ENCODE measurements at regions not wholly inside any gene's neighbourhood (a gene's known extent, or its start where the extent isn't known, plus 50 kb on each side); places are given as distances from the start of the nearest gene placed in this dataset.
"Not testable (repeated sequence)": the region's sequence is repeated elsewhere in the genome, so short reads cannot be mapped to it uniquely, and the experiment has no call there.

- H3K4me3 Mint-ChIP-seq = no peak overlapping the region
- H3K4me1 Mint-ChIP-seq = no peaks in the 10 kb centered on the region
- no peaks in the 10 kb centered on the region for H3K27me3 Mint-ChIP-seq (ENCODE audit: low read depth)
- peaks cover 5% of the 10 kb centered on the region for H3K9me3 Mint-ChIP-seq
- DNase-seq (ENCODE audit: low spot score in 2 of 2, unreplicated experiment in 2 of 2) = no peak
- TF ChIP-seq, protein P1, sequence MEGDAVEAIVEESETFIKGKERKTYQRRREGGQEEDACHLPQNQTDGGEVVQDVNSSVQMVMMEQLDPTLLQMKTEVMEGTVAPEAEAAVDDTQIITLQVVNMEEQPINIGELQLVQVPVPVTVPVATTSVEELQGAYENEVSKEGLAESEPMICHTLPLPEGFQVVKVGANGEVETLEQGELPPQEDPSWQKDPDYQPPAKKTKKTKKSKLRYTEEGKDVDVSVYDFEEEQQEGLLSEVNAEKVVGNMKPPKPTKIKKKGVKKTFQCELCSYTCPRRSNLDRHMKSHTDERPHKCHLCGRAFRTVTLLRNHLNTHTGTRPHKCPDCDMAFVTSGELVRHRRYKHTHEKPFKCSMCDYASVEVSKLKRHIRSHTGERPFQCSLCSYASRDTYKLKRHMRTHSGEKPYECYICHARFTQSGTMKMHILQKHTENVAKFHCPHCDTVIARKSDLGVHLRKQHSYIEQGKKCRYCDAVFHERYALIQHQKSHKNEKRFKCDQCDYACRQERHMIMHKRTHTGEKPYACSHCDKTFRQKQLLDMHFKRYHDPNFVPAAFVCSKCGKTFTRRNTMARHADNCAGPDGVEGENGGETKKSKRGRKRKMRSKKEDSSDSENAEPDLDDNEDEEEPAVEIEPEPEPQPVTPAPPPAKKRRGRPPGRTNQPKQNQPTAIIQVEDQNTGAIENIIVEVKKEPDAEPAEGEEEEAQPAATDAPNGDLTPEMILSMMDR (IDR thresholded peaks at IDR 0.05; ENCODE audit: unreplicated experiment) = no peak
- no peak overlapping the region for H3K27ac Mint-ChIP-seq
- H3K36me3 Mint-ChIP-seq = no peaks in the 10 kb centered on the region
Measured at GRCh38 chr5:120134944-120135343, 329.2 kb upstream of the PRR16 start.

GRCh38 chr5:120137582-120137981 is 326.5 kb upstream of the PRR16 start:
- Mint-ChIP-seq H3K27ac (no peak overlapping the region), H3K4me1 (peaks cover 2% of the 10 kb centered on the region), H3K9me3 (no peaks in the 10 kb centered on the region), H3K4me3 (no peak overlapping the region), H3K36me3 (no peaks in the 10 kb centered on the region), H3K27me3 (ENCODE audit: low read depth) (no peaks in the 10 kb centered on the region)
- DNase-seq (ENCODE audit: low spot score in 2 of 2, unreplicated experiment in 2 of 2) = no peak
- TF ChIP-seq, protein P1 (IDR thresholded peaks at IDR 0.05; ENCODE audit: unreplicated experiment) = no peak

- Mint-ChIP-seq H3K27me3 (ENCODE audit: low read depth) (no peaks in the 10 kb centered on the region), H3K4me3 (no peak overlapping the region), H3K27ac (no peak overlapping the region), H3K4me1 (peaks cover 2% of the 10 kb centered on the region), H3K36me3 (no peaks in the 10 kb centered on the region), H3K9me3 (peaks cover under 1% of the 10 kb centered on the region)
- TF ChIP-seq, protein P1 (IDR thresholded peaks at IDR 0.05; ENCODE audit: unreplicated experiment) = no peak
- DNase-seq (ENCODE audit: low spot score in 2 of 2, unreplicated experiment in 2 of 2) = no peak
Measured at GRCh38 chr5:120139039-120139438, 325.1 kb upstream of the PRR16 start.

GRCh38 chr5:120140501-120140900 is 323.6 kb upstream of the PRR16 start:
- Mint-ChIP-seq H3K9me3 (peaks cover 10% of the 10 kb centered on the region), H3K27ac (no peak overlapping the region), H3K36me3 (no peaks in the 10 kb centered on the region), H3K4me3 (no peak overlapping the region), H3K27me3 (ENCODE audit: low read depth) (no peaks in the 10 kb centered on the region), H3K4me1 (peaks cover 2% of the 10 kb centered on the region)
- DNase-seq (ENCODE audit: low spot score in 2 of 2, unreplicated experiment in 2 of 2) = no peak
- TF ChIP-seq, protein P1 (IDR thresholded peaks at IDR 0.05; ENCODE audit: unreplicated experiment) = no peak

- Mint-ChIP-seq H3K27me3 (ENCODE audit: low read depth) (no peaks in the 10 kb centered on the region), H3K9me3 (peaks cover 16% of the 10 kb centered on the region), H3K36me3 (no peaks in the 10 kb centered on the region), H3K4me1 (peaks cover 2% of the 10 kb centered on the region), H3K4me3 (no peak overlapping the region), H3K27ac (no peak overlapping the region)
- TF ChIP-seq, protein P1 (IDR thresholded peaks at IDR 0.05; ENCODE audit: unreplicated experiment) = no peak
- DNase-seq (ENCODE audit: low spot score in 2 of 2, unreplicated experiment in 2 of 2) = no peak
Measured at GRCh38 chr5:120141076-120141475, 323.0 kb upstream of the PRR16 start.

DNA sequence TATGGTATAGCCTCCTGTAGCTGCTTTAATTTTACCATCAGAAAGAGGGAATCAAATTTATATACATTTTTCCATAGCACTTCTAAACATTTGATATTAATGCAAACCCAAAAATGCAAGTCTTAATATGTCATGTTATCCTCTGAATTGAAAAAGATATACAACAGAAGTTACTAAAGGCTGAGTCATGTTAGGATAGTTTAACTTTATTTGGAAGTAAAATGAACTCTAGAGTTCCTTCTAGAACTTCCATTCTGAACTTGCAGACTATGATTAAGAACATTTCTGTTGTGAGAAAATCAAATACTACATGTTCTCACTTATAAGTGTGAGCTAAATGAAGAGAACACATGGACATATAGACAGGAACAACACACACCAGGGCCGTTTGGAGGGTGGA is 317.3 kb upstream of the PRR16 start:
- Mint-ChIP-seq H3K4me1 (no peaks in the 10 kb centered on the region), H3K27ac (no peak overlapping the region), H3K4me3 (no peak overlapping the region), H3K9me3 (peaks cover 26% of the 10 kb centered on the region), H3K36me3 (no peaks in the 10 kb centered on the region), H3K27me3 (ENCODE audit: low read depth) (no peaks in the 10 kb centered on the region)
- TF ChIP-seq, protein P1 (IDR thresholded peaks at IDR 0.05; ENCODE audit: unreplicated experiment) = no peak
- DNase-seq (ENCODE audit: low spot score in 2 of 2, unreplicated experiment in 2 of 2) = no peak

DNA sequence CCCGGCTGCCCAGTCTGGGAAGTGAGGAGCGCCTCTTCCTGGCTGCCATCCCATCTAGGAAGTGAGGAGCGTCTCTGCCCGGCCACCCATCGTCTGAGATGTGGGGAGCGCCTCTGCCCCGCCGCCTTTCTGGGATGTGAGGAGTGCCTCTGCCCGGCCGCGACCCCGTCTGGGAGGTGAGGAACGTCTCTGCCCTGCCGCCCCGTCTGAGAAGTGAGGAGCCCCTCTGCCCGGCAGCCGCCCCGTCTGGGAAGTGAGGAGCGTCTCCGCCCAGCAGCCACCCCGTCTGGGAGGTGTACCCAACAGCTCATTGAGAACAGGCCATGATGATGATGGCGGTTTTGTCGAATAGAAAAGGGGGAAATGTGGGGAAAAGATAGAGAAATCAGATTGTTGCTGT is 316.2 kb upstream of the PRR16 start:
- not testable (repeated sequence) for H3K4me1 Mint-ChIP-seq; DNase-seq (ENCODE audit: low spot score in 2 of 2, unreplicated experiment in 2 of 2); H3K4me3 Mint-ChIP-seq; H3K27ac Mint-ChIP-seq; H3K27me3 Mint-ChIP-seq (ENCODE audit: low read depth); H3K36me3 Mint-ChIP-seq
- H3K9me3 Mint-ChIP-seq = peaks cover 26% of the 10 kb centered on the region
